SHP77 (cell line): ENCODE measurements at regions not wholly inside any gene's neighbourhood (a gene's known extent, or its start where the extent isn't known, plus 50 kb on each side); places are given as distances from the start of the nearest gene placed in this dataset.

Source experiments
- DNase-seq, 2 experiments: peaks; one replicate each; lab custom pipeline; 2025; lab: John Stamatoyannopoulos, UW

DNA sequence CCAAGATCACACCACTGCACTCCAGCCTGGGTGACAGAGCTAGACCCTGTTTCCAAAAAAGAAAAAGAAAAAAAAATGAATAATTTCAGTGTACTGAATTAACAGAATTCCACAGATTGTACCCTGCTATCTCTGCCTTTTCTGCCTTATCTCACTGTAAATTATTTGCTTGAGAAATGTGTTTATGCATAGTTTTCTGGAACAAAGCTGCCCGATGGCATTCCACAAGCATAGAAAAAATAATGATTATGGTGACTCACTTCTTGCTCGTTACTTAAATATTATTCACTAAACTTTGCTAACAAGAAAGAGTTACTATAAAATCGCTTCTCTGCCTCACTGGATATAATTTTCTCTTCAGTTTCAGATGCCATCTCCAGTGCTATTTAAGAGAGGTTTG, 88.7 kb upstream of the FAM169A start:
- no peak for DNase-seq

DNA sequence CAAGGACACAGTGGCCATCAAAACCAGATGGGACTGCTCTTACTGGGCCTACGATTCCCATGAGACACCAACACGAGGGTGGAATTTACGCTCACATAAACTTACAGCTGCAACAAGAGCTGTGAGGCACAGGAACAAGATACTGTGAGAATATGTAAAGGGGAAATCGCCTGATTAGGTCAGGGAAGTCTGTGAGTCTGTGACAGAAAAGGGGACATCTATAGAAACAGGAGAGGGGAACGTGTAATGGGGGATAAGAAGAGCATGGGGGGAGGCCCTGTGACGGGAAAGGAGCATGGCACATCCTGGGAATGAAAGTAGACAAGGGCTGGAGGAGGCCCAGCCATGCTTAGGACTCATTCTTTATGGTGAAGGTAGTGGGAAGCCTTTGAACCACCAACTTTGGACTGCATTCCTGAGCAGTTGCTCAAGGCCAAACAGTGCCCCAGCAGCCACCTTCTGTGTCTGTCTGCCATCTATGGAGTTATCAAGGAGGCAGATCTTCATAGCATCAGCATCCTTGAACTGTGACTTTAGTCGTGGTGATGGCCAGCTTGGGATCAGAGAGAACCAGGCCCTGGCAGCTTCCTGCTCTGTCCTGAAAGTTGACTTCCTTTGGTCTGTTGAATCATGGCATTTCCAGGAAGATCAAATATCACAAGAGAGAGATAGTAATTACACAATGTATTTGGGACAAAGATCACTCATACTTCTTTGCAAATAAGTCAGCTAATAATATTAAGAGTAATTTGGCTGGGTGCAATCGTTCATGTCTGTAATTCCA, 87.9 kb upstream of the FAM169A start:
- DNase-seq = no peak

DNA sequence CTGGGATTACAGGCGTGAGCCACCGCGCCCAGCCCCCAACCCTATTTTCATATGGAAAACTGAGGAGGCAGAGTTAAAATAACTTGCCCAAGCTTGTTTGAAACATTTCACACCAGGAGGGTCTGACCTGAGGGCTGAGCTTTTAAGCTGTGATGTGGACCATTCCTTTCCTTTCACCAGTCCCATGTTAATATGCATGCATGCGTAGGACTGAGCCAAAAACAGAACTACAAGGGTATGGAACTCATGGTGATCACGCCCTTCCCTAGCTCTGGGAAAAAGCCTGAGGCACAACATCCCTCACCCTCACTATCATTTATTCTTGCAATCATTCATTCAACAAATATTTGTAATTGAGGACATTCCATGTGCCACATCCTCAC, 87.4 kb upstream of the FAM169A start:
- no peak for DNase-seq

DNA sequence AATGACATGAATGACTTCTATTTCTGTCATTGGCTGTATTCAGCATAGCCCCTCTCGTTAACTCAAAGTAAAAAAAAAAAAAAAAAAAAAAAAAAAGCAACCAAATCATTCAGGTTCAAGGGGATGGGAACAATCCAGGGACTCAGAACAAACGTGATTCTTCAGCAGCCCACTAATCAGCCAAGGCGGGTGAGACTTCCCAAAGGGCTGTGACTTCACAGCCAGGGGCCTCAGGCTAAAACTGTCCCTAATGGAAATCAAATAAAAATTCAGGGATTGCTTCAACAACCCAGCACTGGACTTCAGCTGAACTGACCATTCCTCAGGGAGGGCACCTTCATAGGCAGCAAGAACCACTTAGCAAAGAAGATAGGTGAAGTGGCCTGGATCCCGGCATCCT, 86.2 kb upstream of the FAM169A start:
- no peak for DNase-seq

DNA sequence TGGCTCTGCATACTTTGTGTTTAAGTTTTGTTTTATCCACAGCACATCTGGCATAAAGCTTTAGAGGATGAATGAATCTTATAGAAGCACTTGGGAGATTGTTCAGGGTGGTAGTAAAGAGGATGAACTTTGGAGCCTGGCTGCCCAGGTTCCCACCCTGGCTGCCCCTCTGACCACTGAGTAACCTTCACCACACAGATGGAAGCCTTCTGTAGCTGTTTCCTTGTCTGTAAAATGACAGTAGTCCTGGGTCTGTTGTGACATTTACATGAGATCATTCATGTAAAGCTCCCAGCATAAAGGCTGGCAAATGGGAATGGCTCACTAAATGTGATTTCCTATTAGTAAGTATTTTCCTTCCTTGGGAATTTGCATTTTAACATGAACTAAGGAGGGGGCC, 85.7 kb upstream of the FAM169A start:
- no peak for DNase-seq

DNA sequence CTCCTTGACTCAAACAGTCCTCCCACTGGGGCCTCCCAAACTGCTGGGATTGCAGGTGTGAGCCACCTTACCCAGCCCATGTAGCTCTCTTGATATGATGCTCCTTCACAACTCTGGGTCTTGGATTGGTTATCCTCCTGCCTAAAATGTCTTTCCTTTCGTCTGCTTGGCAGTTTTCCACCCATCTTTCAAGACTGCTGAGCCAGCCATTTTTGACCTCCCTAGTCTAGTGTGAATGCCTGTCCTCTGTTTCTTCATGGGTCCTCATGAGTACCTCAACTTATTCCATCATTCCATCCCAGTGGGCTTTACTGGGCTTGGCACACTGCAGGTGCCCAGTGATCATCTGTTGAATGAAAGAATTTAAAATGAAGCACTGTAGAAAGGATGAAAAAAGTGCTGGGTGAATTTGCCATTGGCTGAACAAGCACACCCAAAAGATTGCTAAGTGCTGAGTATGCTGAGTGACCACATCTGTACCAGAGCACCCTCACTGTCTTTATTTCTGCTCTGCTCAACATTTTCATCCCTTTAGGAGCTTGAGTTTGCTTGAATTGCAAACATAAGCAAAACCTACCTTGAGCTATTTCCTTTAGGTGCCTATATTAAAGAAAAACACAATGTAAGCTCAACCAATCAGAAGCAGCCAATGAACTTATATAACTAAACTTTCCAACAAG, 84.8 kb upstream of the FAM169A start:
- DNase-seq = no peak

DNA sequence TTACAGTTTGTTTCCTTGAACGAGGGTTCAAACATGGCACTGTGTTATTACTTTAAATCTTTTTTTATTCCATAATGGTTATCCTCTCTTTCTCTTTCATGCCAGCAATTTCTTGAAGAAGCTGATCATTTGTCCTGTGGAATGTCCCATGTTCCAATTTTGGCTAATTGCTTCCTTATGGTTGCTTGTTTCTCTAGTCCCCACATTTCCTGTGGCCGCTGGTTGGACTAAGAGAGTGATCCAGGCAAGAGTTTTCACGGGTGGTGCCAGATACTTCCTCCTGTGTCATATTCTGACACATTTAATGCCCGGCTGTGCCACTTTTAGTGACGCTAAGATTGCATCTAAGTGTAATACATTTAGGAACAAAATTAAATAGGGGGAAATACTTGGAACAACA, 83.8 kb upstream of the FAM169A start:
- no peak for DNase-seq

- DNase-seq = no peak
Measured at GRCh38 chr5:74948031-74948546, 81.9 kb upstream of the FAM169A start.

GRCh38 chr5:74946471-74946870, 80.3 kb upstream of the FAM169A start:
- no peak for DNase-seq

DNA sequence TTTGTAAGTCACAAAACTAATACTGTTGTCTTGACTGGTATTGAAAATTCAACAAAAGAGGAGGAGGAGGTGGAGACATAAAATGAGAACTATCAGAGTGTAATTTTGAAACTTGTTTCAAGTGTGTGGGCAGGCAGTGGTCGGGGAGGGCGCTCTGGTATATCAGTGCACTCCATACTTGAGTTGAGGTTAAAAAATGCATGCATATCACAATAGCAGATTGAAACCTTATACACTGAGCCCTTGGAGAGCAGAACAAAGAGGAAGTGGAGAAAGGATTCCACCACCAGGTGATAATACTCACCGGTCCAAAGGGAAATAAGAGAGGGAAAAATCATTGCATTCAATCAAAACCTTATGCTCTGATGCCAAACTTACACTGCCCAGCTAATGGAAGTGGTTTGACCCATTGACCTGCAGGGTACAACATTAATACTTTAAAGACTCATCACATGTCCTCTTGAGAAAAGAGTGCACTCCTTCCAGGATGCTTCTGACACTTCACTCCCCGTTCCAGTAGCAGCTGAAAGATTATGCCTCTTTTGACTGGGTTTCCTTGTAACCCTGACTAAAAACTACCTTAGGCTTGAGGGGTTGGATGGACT, 79.5 kb upstream of the FAM169A start:
- no peak for DNase-seq

- DNase-seq = no peak
Measured at GRCh38 chr5:74943905-74944304, 77.7 kb upstream of the FAM169A start.

- DNase-seq = no peak
Measured at GRCh38 chr5:74942622-74943286, 76.6 kb upstream of the FAM169A start.

GRCh38 chr5:74940782-74941353, 74.7 kb upstream of the FAM169A start:
- DNase-seq = no peak

DNA sequence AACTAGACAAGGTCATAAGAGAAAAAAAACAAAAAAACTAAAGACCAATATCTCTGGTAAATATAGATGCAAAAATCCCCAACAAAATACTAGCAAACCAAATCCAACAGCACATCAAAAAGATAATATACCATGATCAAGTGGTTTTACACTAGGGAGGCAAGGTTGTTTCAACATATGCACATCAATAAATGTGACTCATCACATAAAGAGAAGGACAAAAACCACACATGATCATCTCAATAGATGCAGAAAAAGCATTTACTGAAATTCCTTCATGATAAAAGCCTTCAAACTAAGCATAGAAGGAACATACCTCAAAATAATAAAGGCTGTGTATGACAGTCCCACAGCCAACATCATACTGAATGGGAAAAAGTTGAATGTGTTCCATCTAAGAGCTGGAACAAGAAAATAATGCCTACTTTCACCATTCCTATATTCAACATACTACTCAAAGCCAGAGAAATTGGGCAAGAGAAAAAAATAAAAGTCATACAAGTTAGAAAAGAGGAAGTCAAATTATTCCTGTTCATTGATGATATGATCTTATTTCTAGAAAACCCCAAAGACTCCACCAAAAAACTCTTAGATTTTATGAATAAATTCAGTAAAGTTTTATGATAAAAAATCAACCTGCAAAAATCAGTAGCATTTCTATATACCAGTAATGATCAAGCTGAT, 72.2 kb upstream of the FAM169A start:
- DNase-seq = no peak

DNA sequence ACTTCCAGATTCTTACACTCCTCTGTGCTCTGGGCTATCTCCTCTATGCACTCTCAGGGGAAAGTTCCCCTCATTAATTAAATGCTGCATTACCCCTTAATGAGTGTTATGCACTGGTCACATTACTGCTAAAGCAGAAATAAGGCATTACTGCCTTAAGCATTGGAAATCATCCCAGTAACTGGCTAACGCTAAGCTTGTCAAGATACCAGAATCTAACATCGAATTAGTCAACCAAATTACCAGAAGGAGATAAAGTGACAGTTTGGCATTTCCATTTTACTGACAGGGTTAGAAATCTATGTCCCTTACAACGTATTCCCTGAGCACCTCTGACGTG, 69.5 kb upstream of the FAM169A start:
- DNase-seq = no peak

- no peak for DNase-seq
Measured at GRCh38 chr5:74934949-74935751, 69.0 kb upstream of the FAM169A start.

GRCh38 chr5:74927336-74927735, 61.1 kb upstream of the FAM169A start:
- DNase-seq = no peak

DNA sequence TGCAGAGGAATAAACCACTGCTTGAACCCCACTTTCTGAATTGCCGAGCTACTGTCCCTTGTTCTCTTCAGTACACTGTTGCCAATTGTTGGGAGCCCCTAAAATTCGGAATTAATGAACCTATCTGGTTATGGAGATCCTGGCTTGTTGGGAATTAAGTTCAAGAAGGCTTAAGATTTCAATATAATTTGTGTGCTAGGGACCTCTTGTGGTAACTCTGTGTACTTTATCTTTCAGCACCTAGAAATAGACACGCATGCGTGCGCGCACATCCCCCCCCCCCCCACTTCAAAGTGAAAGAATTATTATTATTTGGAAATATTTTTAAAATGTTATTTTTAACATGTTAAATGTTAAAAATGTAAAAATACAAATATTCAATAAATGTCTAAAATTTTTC, 53.3 kb upstream of the FAM169A start:
- DNase-seq = peak; percentile 31 to 37

- DNase-seq = no peak
Measured at GRCh38 chr5:74919041-74919440, 52.9 kb upstream of the FAM169A start.

DNA sequence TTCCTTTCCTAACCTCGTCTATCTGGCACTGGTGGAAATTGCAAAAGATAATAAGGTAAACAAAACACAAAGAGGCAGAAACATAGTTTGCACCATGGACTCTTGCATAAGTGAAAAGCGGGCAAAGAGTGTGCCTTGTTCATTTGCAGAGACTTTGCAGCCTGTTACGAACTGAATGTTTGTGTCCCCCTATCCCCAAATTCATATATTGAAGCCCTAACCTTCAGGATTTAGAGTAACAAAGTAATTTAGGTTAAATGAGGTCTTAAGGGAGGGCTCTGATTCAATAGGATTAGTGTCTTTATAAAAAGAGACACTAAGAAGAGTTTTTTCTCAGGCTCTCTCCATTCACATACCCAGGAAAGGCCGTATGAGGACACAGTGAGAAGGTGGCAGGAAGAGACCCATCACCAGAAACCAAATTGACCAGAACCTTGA, 52.1 kb upstream of the FAM169A start:
- DNase-seq = no peak
